ENCODE measurements at regions not wholly inside any gene's neighbourhood (a gene's known extent, or its start where the extent isn't known, plus 50 kb on each side); places are given as distances from the start of the nearest gene placed in this dataset.

DNA sequence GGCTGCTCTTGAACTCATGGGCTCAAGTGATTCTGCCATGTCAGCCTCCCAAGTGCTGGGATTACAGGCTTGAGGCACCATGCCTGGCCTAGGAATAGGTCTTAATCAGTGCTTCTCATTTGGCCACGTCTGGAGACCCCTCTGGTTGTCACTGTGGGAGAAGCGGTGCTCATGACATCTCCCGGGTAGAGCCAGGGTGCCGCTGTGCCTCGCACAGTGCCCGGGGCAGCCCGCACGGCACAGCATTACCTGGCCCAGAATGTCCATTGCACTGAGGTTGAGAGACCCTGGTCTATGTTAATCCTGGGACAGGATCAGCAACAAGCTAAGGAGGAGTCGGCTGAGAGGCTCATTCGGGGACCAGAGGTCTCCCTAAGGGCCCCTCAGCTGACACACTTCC is 160.8 kb downstream of the EFNB2 start:
- TF ChIP-seq, protein P1, sequence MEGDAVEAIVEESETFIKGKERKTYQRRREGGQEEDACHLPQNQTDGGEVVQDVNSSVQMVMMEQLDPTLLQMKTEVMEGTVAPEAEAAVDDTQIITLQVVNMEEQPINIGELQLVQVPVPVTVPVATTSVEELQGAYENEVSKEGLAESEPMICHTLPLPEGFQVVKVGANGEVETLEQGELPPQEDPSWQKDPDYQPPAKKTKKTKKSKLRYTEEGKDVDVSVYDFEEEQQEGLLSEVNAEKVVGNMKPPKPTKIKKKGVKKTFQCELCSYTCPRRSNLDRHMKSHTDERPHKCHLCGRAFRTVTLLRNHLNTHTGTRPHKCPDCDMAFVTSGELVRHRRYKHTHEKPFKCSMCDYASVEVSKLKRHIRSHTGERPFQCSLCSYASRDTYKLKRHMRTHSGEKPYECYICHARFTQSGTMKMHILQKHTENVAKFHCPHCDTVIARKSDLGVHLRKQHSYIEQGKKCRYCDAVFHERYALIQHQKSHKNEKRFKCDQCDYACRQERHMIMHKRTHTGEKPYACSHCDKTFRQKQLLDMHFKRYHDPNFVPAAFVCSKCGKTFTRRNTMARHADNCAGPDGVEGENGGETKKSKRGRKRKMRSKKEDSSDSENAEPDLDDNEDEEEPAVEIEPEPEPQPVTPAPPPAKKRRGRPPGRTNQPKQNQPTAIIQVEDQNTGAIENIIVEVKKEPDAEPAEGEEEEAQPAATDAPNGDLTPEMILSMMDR (IDR thresholded peaks at IDR 0.05), result no peak
- no peak for TF ChIP-seq POLR2A (IDR thresholded peaks at IDR 0.05)
